Retinal pigment epithelial cell (primary cell): ENCODE measurements at regions not wholly inside any gene's neighbourhood (a gene's known extent, or its start where the extent isn't known, plus 50 kb on each side); places are given as distances from the start of the nearest gene placed in this dataset.

Experiments used
- DNase-seq: peaks from one replicate; pipeline ENCODE4 v3.0.0-alpha.2; 2010; ENCODE audit warnings: low read depth
- H3K4me3 ChIP-seq: 2 replicates; pipeline ENCODE4 v1.5.1; 2011; ENCODE audit warnings: mild to moderate bottlenecking, low read length, control low read depth, moderate library complexity
- TF ChIP-seq, protein P1 (sequence below): conservative IDR thresholded peaks from 2 replicates; pipeline ENCODE4 v1.5.1; 2011; ENCODE audit warnings: low read depth, low read length, control low read depth, inconsistent platforms

DNA sequence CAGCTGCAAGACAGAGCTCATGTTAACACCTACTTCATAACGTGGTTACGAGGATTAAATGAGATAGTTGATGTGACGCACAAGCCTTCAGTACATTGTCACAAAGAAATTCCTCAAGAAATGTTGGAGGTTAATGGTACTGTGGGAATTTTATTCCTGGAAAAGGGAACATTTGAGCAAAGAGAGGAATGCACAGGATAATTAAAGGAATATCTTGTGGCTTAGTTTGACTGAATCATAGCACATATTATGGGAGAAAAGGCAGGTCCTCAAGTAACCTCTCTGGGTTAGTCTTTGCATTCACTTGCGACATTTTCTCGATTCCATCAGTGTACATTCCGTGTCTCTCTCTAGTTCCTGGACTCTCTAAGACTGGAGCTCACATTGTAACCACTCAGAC, 300.2 kb upstream of the DUSP10 start:
- TF ChIP-seq, protein P1, sequence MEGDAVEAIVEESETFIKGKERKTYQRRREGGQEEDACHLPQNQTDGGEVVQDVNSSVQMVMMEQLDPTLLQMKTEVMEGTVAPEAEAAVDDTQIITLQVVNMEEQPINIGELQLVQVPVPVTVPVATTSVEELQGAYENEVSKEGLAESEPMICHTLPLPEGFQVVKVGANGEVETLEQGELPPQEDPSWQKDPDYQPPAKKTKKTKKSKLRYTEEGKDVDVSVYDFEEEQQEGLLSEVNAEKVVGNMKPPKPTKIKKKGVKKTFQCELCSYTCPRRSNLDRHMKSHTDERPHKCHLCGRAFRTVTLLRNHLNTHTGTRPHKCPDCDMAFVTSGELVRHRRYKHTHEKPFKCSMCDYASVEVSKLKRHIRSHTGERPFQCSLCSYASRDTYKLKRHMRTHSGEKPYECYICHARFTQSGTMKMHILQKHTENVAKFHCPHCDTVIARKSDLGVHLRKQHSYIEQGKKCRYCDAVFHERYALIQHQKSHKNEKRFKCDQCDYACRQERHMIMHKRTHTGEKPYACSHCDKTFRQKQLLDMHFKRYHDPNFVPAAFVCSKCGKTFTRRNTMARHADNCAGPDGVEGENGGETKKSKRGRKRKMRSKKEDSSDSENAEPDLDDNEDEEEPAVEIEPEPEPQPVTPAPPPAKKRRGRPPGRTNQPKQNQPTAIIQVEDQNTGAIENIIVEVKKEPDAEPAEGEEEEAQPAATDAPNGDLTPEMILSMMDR = no peak
- no peak for DNase-seq
- H3K4me3 ChIP-seq = no peak overlapping the region

DNA sequence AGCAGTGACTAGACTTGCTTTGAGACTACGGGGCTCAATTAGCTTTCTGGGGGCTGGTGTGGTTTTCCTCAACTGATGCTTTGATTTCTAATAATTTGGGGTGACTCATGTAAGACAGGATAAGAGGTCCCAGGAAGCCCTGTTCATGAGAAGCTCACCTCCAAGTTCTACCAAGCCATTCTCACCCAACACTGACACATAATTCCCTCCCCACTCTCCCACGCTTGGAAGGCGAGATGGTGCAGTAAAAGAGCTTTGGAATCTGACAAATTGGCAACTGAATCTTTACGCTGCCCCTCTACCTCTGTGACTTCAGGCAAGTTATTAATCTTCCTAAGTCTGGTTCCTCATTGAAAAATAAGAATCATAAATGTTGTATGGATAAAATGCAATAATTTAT, 299.1 kb upstream of the DUSP10 start:
- TF ChIP-seq, protein P1 = no peak
- H3K4me3 ChIP-seq = no peak overlapping the region
- no peak for DNase-seq

DNA sequence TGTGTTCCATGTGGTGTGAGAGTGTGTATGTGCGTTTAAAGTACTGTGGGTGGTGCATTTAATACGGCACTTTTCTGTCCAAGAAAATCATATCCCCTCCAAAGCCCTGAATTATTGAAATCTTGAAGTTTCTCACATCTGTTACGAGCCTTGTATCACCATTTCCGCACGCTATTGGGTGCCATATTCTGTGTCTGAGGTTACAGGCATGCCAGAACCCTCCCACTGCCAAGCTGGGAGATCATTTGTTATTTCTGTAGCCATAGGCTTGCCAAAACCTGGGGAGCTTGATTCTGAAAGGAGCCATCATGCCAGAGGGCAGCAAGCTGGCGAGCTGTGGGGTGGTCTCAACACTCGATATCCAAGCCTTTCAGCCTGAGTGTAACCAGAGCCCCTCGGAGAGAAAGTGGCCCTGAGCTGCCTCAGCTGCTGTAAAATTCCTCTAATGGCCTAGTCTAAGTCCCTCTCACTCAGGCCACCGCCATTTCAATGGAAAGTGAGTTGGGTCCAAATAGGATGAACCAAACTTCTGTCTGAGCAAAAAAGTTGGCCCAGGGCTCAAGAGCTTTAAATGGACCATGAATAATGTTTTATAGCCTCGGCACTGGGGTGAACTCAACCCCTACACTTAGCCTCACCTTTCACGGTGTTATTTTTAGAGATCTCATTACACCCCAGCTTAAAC, 298.4 kb upstream of the DUSP10 start:
- H3K4me3 ChIP-seq = no peak overlapping the region
- DNase-seq = no peak
- TF ChIP-seq, protein P1 = no peak

DNA sequence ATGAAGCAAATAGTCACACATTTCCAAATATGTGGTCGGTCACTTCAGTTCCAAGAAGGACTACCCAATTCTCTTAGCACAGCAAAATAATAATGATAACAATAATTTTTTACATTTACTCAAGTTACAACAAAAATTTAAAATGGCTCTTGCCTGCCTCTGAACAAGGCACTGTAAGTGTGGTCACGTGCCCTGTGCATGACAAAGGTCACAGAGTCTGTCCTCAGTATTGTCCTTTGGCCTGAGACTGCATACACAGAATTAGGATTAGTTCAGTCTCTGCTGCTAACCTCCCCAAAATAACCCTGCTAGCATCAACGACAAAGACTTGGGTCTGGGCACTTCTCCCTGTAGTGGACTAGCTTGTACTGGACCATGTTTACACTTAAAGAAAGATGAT, 297.1 kb upstream of the DUSP10 start:
- TF ChIP-seq, protein P1 = no peak
- DNase-seq = no peak
- no peak overlapping the region for H3K4me3 ChIP-seq

DNA sequence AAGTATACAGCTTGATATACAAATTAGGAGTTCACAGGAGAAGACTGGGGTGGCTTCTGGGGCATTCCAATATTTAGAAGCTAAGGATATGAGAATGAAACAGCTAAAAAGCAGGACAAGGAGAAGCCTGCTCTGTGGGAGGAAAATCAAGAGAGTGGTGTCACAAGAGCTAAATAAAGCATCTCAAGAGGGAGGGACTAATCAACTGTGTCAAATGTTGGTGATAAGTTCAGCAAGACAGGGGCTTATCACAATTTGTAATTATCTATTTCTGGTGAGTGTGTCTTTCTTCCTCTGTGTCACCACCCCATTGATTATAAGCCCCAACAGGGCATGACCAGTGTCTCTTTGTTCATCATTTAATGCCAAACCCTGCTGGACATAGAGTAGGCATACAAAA, 295.8 kb upstream of the DUSP10 start:
- DNase-seq = no peak
- no peak overlapping the region for H3K4me3 ChIP-seq
- TF ChIP-seq, protein P1 = no peak

DNA sequence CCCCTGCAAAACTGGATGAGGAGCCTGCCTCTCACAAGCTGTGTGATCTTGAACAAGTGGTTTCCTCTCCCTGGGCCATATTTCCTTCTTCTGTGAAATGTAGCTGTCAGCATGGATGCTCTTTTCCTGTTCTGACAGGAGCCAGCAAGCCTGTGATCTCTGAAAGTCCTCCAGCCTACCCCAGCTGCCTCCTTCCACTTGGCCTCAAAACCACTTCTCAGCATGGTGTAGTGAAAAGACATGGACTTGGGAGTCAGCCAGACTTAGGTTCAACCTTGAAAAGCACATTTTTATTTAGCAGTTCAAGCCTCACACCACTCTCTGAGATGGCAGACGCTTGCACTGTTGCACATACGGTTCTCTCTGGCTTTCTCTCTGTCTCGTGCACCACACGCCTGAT, 292.9 kb upstream of the DUSP10 start:
- TF ChIP-seq, protein P1 = no peak
- no peak overlapping the region for H3K4me3 ChIP-seq
- no peak for DNase-seq

DNA sequence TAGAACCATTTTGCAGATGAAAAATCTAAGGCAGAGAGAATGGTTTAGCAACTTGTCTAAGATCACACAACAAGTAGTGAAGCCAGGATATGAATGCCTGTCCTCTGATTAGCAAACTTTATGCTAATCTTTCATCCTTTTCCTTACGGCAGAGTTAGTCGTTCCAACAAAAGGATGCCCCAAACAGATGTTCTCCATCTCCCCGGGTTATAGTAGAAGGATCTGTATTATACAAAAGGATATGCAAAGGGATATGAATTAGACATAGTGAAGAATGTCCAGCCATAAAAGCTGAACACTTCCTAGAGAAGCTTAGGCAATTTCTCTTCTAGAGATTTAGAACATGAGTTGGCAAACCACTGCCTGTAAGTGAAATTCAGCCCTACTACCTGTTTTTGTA, 291.6 kb upstream of the DUSP10 start:
- no peak overlapping the region for H3K4me3 ChIP-seq
- TF ChIP-seq, protein P1 = no peak
- no peak for DNase-seq
